Stimulated activated CD4-positive, alpha-beta T cell treated with anti-CD3 and anti-CD28 coated beads, TNF-alpha, amount 100 ng/mL, for 48 hours (primary cell): ENCODE measurements at regions not wholly inside any gene's neighbourhood (a gene's known extent, or its start where the extent isn't known, plus 50 kb on each side); places are given as distances from the start of the nearest gene placed in this dataset.

Experiments
- DNase-seq, 3 donors: peaks; one replicate each; pipeline ENCODE4 v3.0.0-alpha.2; 2020; ENCODE audit warnings: low read depth in 3 of 3

GRCh38 chr2:198424112-198424511 lies 619.7 kb downstream of the PLCL1 start:
- DNase-seq: no peak

DNA sequence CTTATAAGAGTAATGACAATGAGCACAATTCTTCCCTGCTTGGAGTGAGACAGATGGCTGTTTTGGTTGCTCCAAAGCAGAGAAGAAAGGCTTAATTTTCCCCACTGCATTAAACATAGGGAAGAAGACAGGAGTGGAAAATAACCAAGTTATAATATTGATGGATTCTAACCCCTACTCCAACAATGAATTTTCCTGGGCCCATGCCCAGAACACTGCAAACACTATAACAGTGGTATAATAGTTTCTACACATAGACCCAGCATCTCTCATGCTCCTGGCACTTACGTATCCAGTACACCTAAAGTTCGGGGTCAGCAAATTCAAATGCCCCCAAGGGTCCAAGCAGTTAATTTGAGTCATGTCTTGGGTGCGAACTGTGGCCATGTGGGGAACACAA lies 613.4 kb downstream of the PLCL1 start:
- no peak for DNase-seq

DNA sequence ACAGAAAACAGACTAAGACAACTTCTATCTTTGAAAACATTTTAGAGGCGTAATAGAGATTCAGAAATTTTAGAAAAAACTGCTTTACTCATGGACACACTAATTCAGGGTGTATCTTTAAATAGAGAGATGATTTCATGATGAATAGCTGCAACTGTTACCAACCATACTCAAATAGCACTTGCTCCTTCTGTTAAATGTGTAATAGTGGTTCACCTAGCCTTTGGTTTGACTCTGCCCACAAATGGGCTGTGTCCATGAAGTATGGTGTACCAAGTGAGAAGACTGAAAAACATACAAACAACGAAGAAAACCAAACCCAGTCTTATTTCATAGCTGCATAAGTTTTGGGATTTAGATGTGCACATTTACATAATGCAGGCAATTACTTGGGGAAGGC lies 610.6 kb downstream of the PLCL1 start:
- DNase-seq: no peak

GRCh38 chr2:198411936-198412335 lies 607.5 kb downstream of the PLCL1 start:
- no peak for DNase-seq

DNA sequence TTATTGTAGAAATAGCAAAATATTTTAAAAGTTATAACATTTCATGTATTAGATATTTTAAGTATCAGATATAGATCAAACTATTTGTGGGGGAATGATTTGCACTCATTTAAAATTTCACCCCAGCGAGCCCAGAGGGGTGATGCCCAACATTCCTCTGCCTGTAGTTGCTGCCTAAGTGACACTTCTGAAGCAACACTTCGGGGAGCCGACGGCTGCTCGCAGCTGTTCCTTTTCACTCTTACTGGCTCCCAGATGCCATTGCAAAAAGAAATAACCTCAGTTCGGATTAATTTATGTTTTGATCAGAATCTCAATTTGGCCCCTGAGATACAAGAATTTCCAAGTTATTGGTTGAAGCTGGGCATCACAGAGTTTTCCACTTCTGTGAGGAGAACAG lies 603.8 kb downstream of the PLCL1 start:
- no peak for DNase-seq

DNA sequence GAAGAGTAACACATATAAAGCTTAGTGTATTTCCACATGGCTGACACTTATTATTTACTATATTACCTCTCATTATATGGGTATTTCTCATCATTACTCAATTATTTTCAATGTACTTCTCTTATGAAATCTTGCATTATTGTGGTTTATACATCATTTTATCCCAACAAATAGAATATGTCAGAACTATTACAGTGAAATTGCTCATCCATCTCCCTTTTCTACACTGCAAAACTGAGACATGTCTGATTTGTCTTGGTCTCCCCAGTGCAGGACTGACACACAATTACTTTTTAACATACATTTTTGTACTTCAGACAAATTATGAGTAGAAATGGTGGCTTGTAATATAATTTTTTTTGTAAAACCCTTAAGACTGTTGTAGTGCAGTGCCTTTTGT lies 600.9 kb downstream of the PLCL1 start:
- no peak for DNase-seq

GRCh38 chr2:198401644-198402043 lies 597.3 kb downstream of the PLCL1 start:
- DNase-seq: no peak

- no peak for DNase-seq
Observed at GRCh38 chr2:198400999-198401398, 596.6 kb downstream of the PLCL1 start.

- no peak for DNase-seq
Observed at GRCh38 chr2:198394208-198394607, 589.8 kb downstream of the PLCL1 start.

- no peak for DNase-seq
Observed at GRCh38 chr2:198390670-198391069, 586.3 kb downstream of the PLCL1 start.

GRCh38 chr2:198387677-198388076 lies 583.3 kb downstream of the PLCL1 start:
- no peak for DNase-seq

GRCh38 chr2:198385856-198386255 lies 581.5 kb downstream of the PLCL1 start:
- no peak for DNase-seq

GRCh38 chr2:198385326-198385725 lies 580.9 kb downstream of the PLCL1 start:
- DNase-seq: no peak

GRCh38 chr2:198383392-198383791 lies 579.0 kb downstream of the PLCL1 start:
- DNase-seq: no peak

DNA sequence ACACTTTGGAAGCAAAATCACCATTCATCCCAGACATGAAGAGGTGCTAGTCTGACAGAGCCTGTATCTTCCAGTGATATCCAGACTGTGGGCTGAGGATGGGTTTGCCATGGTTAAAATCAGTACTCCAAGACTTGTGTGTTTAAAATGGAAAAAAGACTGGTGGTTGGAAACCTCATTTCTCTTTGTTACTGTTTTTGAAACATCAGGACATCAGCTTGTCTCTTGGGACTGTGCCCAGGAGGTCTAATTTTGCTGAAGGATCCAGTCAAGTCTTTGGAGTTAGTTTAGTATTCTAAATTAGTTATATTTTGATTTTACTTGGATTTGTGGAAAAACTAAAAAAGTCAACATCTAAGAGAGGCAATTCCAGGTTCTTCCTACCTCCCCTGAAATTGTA lies 578.4 kb downstream of the PLCL1 start:
- no peak for DNase-seq

GRCh38 chr2:198376677-198377076 lies 572.3 kb downstream of the PLCL1 start:
- DNase-seq: no peak

DNA sequence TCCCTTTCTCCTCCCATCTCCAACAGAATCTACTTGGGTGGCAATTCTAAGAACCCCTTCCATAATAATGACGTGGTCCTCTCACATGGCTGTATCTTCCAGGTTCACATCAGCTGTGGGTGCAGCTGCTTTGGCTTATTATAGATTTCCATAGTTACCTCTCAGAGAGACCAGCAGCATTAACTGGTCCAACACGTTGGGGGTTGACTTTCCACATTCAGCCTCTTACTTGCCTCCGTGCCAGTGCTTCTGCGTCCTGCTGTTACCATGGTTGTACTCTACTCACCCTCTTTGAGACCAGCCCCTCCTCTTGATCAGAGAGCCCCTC lies 570.7 kb downstream of the PLCL1 start:
- DNase-seq: no peak

DNA sequence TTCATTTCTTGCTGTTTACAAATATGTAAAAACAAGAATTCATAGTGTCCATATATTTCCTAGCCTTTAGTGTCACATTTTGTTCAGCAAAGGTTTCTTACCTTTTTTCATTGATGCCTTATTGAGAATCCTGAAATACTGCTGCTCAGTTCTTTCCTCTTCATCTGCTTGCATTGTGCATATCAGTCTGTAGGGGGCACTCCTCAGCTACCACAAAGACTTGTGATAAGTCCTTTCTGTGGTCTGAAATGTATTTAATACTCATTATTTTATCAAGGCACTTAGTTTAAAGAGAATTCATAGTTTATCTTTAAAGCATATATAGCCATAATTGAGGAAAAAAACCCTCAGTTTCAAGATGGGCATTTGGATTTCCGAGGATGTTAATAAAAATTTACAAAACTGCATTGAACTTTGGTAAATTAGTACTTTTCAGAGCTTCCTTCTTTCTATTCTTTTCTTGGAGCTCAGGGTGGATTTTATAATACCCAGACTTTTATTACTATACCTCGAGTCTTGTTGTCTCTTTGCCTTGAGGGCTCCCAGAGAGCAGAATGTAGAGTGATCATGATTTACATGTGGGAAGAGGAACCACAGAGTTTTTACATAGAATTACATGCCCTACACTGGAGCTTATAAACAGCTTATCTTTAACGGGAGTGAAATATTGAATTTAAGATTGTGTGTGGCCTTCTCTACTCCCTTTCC lies 570.1 kb downstream of the PLCL1 start:
- peak; percentile 2 to 8 (median 7) for DNase-seq

DNA sequence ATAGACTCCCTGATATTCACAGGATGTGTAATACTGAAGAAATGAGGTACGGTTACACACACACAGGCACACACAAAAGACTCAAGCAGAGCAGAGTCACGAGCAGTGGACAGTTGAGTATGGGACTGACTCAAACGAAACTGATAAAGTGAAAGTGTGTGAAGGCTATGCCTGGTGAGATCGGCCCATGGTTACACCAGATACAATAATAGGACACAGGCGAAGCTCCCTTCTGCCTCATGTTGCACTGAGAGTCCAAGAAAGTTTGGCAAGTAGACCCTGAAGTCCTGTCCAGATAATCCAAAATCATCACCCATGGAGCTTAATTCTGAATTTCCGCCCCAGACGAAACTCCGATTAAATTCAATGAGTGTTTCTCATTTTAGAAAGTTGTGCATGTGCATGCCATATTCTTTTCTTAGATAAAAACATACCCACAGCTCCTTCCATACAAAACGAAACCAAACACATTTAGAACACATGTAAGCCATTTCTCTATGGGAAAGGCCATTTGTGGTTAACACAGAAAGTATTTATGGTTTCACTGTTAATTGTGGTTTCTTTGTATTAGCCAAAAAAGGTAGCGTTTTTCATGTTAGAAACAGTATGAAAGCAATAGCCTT lies 567.6 kb downstream of the PLCL1 start:
- DNase-seq: no peak

- DNase-seq: no peak
Observed at GRCh38 chr2:198371329-198371728, 566.9 kb downstream of the PLCL1 start.

DNA sequence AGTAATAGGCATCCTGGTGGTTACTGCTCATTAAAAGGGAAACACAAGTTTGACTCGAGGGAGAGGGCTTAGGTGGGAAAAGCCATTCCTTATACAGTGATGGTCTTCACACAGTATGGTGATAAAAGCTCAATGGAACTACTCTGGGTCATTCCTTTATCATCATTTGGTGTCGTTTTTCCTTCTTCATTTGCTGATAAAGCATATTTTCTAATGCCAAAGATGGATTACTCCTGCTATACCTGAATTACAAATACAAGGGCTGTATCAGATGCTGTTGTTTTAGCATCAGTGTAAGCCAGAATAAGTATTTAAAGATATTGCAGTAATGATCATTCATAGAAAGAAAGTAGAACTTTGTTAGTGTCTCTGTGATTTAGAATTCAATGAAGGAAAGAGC lies 563.7 kb downstream of the PLCL1 start:
- DNase-seq: no peak

GRCh38 chr2:198362740-198363139 lies 558.3 kb downstream of the PLCL1 start:
- DNase-seq: no peak

DNA sequence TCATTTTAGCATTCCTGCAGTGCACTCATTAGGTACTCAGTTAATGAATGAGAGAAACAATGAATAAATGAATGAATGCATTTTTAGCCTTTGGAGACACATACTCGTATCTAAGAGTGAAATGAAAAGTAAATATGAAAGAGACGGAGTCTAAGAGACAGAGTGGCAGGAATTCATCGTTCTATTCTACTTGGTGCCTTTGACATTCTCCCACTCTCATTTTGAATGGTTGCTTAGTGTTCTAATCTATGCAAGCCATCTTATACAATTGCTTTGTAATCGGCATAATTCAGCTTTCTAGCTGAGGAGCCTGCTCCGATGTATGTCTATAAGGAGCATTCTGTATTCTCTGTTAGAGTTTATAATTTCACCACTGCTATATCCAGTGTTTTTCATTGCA lies 554.9 kb downstream of the PLCL1 start:
- no peak for DNase-seq

DNA sequence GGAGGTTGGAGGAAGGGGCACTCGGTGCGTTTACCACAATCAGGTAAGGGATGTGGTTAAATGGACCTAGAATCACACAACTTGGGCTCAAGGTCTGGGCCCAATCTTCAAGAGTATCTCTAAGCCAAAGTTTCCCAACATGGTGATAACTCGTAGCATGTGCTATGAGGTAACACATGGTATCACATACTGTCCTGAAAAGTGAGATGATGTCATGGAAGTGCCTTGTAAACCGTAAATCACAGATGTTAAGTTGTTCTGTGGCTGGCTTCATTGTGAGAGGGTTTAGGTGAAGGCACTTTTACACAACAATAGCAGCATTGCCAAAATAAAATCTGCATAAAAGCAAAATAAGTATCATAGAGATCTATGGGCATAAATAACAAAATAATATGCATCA lies 551.8 kb downstream of the PLCL1 start:
- DNase-seq: no peak
